HCT116 (cell line): ENCODE measurements at regions not wholly inside any gene's neighbourhood (a gene's known extent, or its start where the extent isn't known, plus 50 kb on each side); places are given as distances from the start of the nearest gene placed in this dataset.

Source experiments
- ATAC-seq: fragments of 200-7000 bp; cut with Tn5 transposase; 2 replicates; pipeline ENCODE4 v1.9.1; 2020; ENCODE audit warnings: mild to moderate bottlenecking, moderate library complexity
- BruUV-seq: library from RNA; stranded (reverse); fragments of 400-500 nt; replicated peaks from 2 replicates; lab custom pipeline; 2021; lab: Mats Ljungman, UMichigan
- CTCF ChIA-PET: fragments of 300-600 bp; sonication (Branson Sonifier 250); formaldehyde crosslinking; loops from one replicate; lab custom pipeline; 2021; ENCODE audit warnings: antibody characterized with exemption; lab: Charles Lee
- POLR2A ChIA-PET: fragments of 300-600, 350-600 bp; sonication (Branson Sonifier 250); formaldehyde crosslinking; loops from one replicate; lab custom pipeline; 2021; ENCODE audit warnings: antibody characterized with exemption; lab: Charles Lee
- RAD21 ChIA-PET, 2 experiments: fragments of 300-600 bp; sonication (Branson Sonifier 250); formaldehyde crosslinking; loops; one replicate each; lab custom pipeline; 2023; ENCODE audit warnings: low total read pairs in 2 of 2; ENCODE audit not compliant: uncharacterized antibody in 2 of 2, unreplicated experiment in 2 of 2, low non-redundant PET in 1 of 2; lab: Charles Lee
- DNase-seq: peaks from one replicate; pipeline ENCODE4 v3.0.0-alpha.2; 2010; ENCODE audit warnings: low read depth, low spot score
- H2AFZ ChIP-seq: fragments of 200-600 bp; shearing (Covaris generic), sonication (generic); 2 replicates; pipeline ENCODE4 v1.6.1; 2017; ENCODE audit warnings: low read depth, mixed run types, mixed read lengths, antibody characterized with exemption, low read length; ENCODE audit not compliant: poor library complexity, severe bottlenecking
- H3K27ac ChIP-seq: 2 replicates; pipeline ENCODE4 v1.5.1; 2012; ENCODE audit warnings: low read depth, low read length
- H3K27me3 ChIP-seq: fragments of 200-600 bp; sonication (generic); 2 replicates; pipeline ENCODE4 v1.6.1; 2016; ENCODE audit warnings: mixed run types, low read length, mixed read lengths; ENCODE audit not compliant: insufficient read depth
- H3K36me3 ChIP-seq, 2 experiments: fragments of 200-500 bp in 1 of 2; fragments of 200-600 bp in 1 of 2; sonication (Bioruptor generic) in 1 of 2; sonication (generic) in 1 of 2; 2 replicates each; pipeline versions ENCODE4 v1.5.1 to v1.6.1; 2014 to 2016; ENCODE audit warnings: low read length in 2 of 2, inconsistent platforms in 1 of 2, mixed read lengths in 1 of 2, mixed run types in 1 of 2; ENCODE audit not compliant: insufficient read depth in 2 of 2, control insufficient read depth in 1 of 2
- H3K4me1 ChIP-seq, 2 experiments: fragments of 200-600 bp in 1 of 2; sonication (generic) in 1 of 2; 2 replicates each; pipeline versions ENCODE4 v1.5.1 to v1.6.1; 2012 to 2017; ENCODE audit warnings: low read length in 2 of 2, inconsistent platforms in 1 of 2, mild to moderate bottlenecking in 1 of 2, mixed read lengths in 1 of 2, mixed run types in 1 of 2, moderate library complexity in 1 of 2; ENCODE audit not compliant: insufficient read depth in 2 of 2, control insufficient read depth in 1 of 2
- H3K4me2 ChIP-seq: fragments of 200-600 bp; sonication (generic); 2 replicates; pipeline ENCODE4 v1.6.1; 2017; ENCODE audit warnings: mixed run types, low read length, mixed read lengths
- H3K4me3 ChIP-seq, 2 experiments: fragments of 200-600 bp in 1 of 2; sonication (generic) in 1 of 2; replicated peaks in 1 of 2; 2 replicates each; pipeline ENCODE4 v1.5.1; 2011 to 2016; ENCODE audit warnings: low read length in 2 of 2, control low read depth in 1 of 2, low read depth in 1 of 2, mild to moderate bottlenecking in 1 of 2, mixed read lengths in 1 of 2, mixed run types in 1 of 2
- H3K79me2 ChIP-seq: fragments of 200-600 bp; sonication (generic); 2 replicates; pipeline ENCODE4 v1.6.1; 2017; ENCODE audit warnings: mild to moderate bottlenecking, mixed run types, low read length, moderate library complexity, mixed read lengths; ENCODE audit not compliant: insufficient read depth
- H3K9ac ChIP-seq: fragments of 200-600 bp; sonication (generic); 2 replicates; pipeline ENCODE4 v1.6.1; 2016; ENCODE audit warnings: low read length, mixed read lengths
- H3K9me2 ChIP-seq: fragments of 200-600 bp; sonication (generic), shearing (Covaris generic); 2 replicates; pipeline ENCODE4 v1.6.1; 2017; ENCODE audit warnings: mixed run types, mild to moderate bottlenecking, moderate library complexity; ENCODE audit not compliant: insufficient read depth
- H3K9me3 ChIP-seq, 2 experiments: fragments of 200-500 bp in 1 of 2; fragments of 200-600 bp in 1 of 2; sonication (Bioruptor generic) in 1 of 2; sonication (generic) in 1 of 2; 2 replicates each; pipeline ENCODE4 v1.6.1; 2014 to 2017; ENCODE audit warnings: low read length in 2 of 2, mixed read lengths in 2 of 2, inconsistent platforms in 1 of 2, low read depth in 1 of 2, mild to moderate bottlenecking in 1 of 2, mixed run types in 1 of 2, moderate library complexity in 1 of 2; ENCODE audit not compliant: control insufficient read depth in 1 of 2, insufficient read depth in 1 of 2
- H4K20me1 ChIP-seq: fragments of 200-600 bp; sonication (generic), shearing (Covaris generic); 2 replicates; pipeline ENCODE4 v1.6.1; 2017; ENCODE audit warnings: mixed run types, mild to moderate bottlenecking, moderate library complexity; ENCODE audit not compliant: insufficient read depth
- CBX3 ChIP-seq: IDR thresholded peaks from 2 replicates; pipeline ENCODE4 v1.6.1; 2012; ENCODE audit warnings: low read depth
- SP1 ChIP-seq: IDR thresholded peaks from 2 replicates; pipeline ENCODE4 v1.6.1; 2012; ENCODE audit warnings: low read depth
- ZNF274 ChIP-seq: fragments of 200-500 bp; sonication (Bioruptor generic); IDR thresholded peaks from 2 replicates; pipeline ENCODE4 v1.6.1; 2014; ENCODE audit warnings: mild to moderate bottlenecking, low read depth, low read length, inconsistent platforms
- intact Hi-C: fragments of 100-400 bp; cut with micrococcal nuclease; formaldehyde crosslinking; loops from 2 replicates; pipeline ENCODE4 v1.10.0; 2022
- TF ChIP-seq, protein P1 (sequence below): IDR thresholded peaks from 2 replicates; pipeline ENCODE4 v1.6.1; 2011; ENCODE audit warnings: mild to moderate bottlenecking, low read length, moderate library complexity; ENCODE audit not compliant: insufficient replicate concordance; ENCODE audit errors: extremely low read depth
- TF ChIP-seq, protein P2 (sequence below): IDR thresholded peaks from 2 replicates; pipeline ENCODE4 v1.6.1; 2012
- TF ChIP-seq, protein P3 (sequence below), 3 experiments: fragments of 200-600 bp in 1 of 3; sonication (generic) in 1 of 3; IDR thresholded peaks in 2 of 3; conservative IDR thresholded peaks in 1 of 3; 2 replicates each; pipeline ENCODE4 v1.5.1; 2012 to 2017; ENCODE audit warnings: low read depth in 2 of 3, low read length in 2 of 3, antibody characterized with exemption in 1 of 3, borderline replicate concordance in 1 of 3, control low read depth in 1 of 3, mild to moderate bottlenecking in 1 of 3, mixed read lengths in 1 of 3, mixed run types in 1 of 3, moderate library complexity in 1 of 3; ENCODE audit not compliant: insufficient read depth in 1 of 3
- TF ChIP-seq, protein P4 (sequence below): IDR thresholded peaks from 2 replicates; pipeline ENCODE4 v1.6.1; 2012

DNA sequence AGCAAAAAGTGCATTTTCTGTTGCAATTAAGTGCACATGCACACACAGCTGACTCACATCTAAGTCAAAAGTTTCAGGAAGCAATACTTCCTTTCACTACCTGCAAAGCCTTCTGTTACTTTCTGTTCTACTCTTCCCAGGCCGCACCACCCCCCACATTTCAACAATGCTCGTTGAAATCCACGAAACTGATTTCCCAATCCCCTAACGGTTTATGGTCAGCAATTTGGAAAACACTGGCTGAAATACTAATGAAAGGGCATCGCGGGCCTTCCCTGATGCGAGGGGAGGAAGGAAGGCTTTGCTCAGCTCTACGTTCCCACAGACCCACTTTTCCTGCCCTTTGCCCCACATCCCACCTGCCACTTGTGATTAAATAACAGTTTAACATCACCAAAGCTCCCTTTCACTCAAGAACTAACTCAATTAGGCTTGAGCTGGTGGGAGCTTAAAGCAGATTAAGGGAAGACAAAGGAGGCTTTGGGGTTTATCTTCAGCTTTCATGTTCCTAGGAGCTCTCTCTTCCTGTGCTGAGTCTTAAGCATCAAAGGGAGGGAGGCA lies 243.2 kb upstream of the RAB4A start:
- ATAC-seq (no peak), DNase-seq (no peak)
- intact Hi-C loops: no loop called here
- Histone ChIP-seq H4K20me1 (no peaks in the 10 kb centered on the region), H3K36me3 (no peaks in the 10 kb centered on the region), H3K9me2 (no peaks in the 10 kb centered on the region), H3K4me3 (no peak overlapping the region), H3K9ac (no peak overlapping the region), H3K27ac (no peak overlapping the region), H2AFZ (no peak overlapping the region), H3K27me3 (peaks cover 6% of the 10 kb centered on the region; the same call in 1 of the 2 replicates), H3K79me2 (no peaks in the 10 kb centered on the region), H3K9me3 (no peaks in the 10 kb centered on the region), H3K4me2 (no peak overlapping the region)
- BruUV-seq: no TSS peak
- POLR2A ChIA-PET: interaction anchor here (0.6 kb wide), 1 partner anchor 41 kb away, joined by 6 read pairs; no protein-coding TSS in a partner anchor
- RAD21 ChIA-PET: no interaction called here
- CTCF ChIA-PET: no interaction called here
- TF ChIP-seq, protein P1, sequence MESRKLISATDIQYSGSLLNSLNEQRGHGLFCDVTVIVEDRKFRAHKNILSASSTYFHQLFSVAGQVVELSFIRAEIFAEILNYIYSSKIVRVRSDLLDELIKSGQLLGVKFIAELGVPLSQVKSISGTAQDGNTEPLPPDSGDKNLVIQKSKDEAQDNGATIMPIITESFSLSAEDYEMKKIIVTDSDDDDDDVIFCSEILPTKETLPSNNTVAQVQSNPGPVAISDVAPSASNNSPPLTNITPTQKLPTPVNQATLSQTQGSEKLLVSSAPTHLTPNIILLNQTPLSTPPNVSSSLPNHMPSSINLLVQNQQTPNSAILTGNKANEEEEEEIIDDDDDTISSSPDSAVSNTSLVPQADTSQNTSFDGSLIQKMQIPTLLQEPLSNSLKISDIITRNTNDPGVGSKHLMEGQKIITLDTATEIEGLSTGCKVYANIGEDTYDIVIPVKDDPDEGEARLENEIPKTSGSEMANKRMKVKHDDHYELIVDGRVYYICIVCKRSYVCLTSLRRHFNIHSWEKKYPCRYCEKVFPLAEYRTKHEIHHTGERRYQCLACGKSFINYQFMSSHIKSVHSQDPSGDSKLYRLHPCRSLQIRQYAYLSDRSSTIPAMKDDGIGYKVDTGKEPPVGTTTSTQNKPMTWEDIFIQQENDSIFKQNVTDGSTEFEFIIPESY: no peak
- TF ChIP-seq, protein P2, sequence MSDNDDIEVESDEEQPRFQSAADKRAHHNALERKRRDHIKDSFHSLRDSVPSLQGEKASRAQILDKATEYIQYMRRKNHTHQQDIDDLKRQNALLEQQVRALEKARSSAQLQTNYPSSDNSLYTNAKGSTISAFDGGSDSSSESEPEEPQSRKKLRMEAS: no peak
- TF ChIP-seq SP1: no peak
- TF ChIP-seq, protein P3, sequence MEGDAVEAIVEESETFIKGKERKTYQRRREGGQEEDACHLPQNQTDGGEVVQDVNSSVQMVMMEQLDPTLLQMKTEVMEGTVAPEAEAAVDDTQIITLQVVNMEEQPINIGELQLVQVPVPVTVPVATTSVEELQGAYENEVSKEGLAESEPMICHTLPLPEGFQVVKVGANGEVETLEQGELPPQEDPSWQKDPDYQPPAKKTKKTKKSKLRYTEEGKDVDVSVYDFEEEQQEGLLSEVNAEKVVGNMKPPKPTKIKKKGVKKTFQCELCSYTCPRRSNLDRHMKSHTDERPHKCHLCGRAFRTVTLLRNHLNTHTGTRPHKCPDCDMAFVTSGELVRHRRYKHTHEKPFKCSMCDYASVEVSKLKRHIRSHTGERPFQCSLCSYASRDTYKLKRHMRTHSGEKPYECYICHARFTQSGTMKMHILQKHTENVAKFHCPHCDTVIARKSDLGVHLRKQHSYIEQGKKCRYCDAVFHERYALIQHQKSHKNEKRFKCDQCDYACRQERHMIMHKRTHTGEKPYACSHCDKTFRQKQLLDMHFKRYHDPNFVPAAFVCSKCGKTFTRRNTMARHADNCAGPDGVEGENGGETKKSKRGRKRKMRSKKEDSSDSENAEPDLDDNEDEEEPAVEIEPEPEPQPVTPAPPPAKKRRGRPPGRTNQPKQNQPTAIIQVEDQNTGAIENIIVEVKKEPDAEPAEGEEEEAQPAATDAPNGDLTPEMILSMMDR (IDR thresholded peaks at IDR 0.05 in 2 of 3, conservative IDR thresholded peaks at IDR 0.05 in 1 of 3; ENCODE audit: borderline replicate concordance in 1 of 3, insufficient read depth in 1 of 3, low read depth in 2 of 3, low read length in 2 of 3): no peak
- TF ChIP-seq, protein P4, sequence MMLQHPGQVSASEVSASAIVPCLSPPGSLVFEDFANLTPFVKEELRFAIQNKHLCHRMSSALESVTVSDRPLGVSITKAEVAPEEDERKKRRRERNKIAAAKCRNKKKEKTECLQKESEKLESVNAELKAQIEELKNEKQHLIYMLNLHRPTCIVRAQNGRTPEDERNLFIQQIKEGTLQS: no peak
- TF ChIP-seq ZNF274: no peak
- TF ChIP-seq CBX3: no peak
- TF ChIP-seq, all 23 proteins: peak for 0
- peaks cover 6 to 12% of the 10 kb centered on the region in 2 experiments; a peak in 3 of 4 replicates for H3K4me1 ChIP-seq
